ENCODE measurements at regions not wholly inside any gene's neighbourhood (a gene's known extent, or its start where the extent isn't known, plus 50 kb on each side); places are given as distances from the start of the nearest gene placed in this dataset.
A peak's percentile ranks its signal among the peaks of the same experiment; 100 is the strongest.
"Not testable (repeated sequence)": the region's sequence is repeated elsewhere in the genome, so short reads cannot be mapped to it uniquely, and the experiment has no call there.

DNA sequence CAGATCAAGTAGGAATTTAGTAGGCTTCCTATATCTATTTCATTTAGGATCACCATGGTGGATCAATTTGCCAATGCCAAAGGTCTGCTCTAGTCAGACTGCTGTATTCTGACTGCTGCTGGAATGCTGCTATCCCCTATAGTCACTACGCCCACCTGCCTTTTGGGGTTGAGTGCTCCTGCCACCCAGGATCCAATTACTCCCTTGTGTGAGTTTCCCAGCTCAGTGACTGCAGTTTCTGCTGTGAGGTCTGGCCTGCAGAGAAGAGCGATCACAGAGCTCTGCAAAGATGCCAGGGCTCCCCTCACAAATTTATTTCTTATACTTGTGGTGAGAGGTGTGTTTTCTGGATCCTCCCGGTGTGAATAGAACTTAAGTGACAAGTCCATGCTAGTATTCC is 88.1 kb upstream of the FOXI2 start:
- no peak overlapping the region for H3K27ac ChIP-seq
- ATAC-seq (no peak), DNase-seq (no peak)
- TF ChIP-seq, protein P1, sequence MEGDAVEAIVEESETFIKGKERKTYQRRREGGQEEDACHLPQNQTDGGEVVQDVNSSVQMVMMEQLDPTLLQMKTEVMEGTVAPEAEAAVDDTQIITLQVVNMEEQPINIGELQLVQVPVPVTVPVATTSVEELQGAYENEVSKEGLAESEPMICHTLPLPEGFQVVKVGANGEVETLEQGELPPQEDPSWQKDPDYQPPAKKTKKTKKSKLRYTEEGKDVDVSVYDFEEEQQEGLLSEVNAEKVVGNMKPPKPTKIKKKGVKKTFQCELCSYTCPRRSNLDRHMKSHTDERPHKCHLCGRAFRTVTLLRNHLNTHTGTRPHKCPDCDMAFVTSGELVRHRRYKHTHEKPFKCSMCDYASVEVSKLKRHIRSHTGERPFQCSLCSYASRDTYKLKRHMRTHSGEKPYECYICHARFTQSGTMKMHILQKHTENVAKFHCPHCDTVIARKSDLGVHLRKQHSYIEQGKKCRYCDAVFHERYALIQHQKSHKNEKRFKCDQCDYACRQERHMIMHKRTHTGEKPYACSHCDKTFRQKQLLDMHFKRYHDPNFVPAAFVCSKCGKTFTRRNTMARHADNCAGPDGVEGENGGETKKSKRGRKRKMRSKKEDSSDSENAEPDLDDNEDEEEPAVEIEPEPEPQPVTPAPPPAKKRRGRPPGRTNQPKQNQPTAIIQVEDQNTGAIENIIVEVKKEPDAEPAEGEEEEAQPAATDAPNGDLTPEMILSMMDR (IDR thresholded peaks at IDR 0.05), result no peak
- H3K9me3 ChIP-seq, result no peaks in the 10 kb centered on the region
- intact Hi-C loops (cut with DNase I), result no loop called here
- H3K4me1 ChIP-seq, result no peaks in the 10 kb centered on the region
- no peak overlapping the region for H3K4me3 ChIP-seq
- H3K27me3 ChIP-seq, result no peaks in the 10 kb centered on the region
- no peaks in the 10 kb centered on the region for H3K36me3 ChIP-seq

DNA sequence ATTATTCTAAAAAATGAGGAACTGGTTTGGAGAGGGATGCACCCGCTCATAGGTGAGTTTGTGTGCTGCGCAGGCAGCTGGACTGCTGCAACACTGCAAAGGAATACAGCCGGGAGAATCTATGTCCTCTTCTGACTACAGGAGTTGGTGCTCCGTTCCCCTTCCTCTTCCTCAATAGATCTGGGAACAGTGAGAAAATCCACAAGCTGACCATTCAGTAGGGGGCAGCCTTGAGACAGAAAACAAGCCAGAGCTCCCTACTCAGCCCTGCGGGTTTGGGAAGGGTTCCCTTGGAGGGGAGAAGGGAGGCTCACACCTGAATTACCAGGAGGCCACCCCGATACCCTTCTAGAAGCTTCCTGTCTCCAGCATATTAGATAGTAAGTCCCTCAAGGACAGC is 87.3 kb upstream of the FOXI2 start:
- H3K4me1 ChIP-seq, result no peaks in the 10 kb centered on the region
- no peak overlapping the region for H3K27ac ChIP-seq
- no peak overlapping the region for H3K4me3 ChIP-seq
- DNase-seq (peak in 1 of 4 donors; percentile 1), ATAC-seq (peak; percentile 75)
- intact Hi-C loops (cut with DNase I), result no loop called here
- TF ChIP-seq, protein P1 (IDR thresholded peaks at IDR 0.05), result no peak
- H3K27me3 ChIP-seq, result no peaks in the 10 kb centered on the region
- H3K36me3 ChIP-seq, result no peaks in the 10 kb centered on the region
- H3K9me3 ChIP-seq, result no peaks in the 10 kb centered on the region

DNA sequence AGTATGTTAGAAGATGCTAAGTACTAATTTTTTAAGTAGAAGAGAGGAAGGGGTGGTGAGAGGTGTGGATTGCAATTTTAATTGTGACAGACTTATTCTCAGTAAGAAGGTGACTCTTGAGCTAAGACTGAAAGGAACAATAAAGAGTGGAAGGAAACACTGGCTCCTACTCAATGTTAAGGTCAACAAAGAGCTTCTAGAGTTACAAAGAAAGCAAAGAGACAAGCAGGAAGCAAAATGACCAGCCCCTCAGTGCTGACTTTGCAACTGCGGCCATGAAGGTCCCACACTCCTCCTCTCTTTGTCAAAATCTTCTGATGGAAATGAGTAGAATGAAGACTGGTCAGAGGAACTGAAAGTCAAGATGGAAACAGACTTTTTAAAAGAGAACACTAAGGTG is 79.9 kb upstream of the FOXI2 start:
- Histone ChIP-seq H3K27me3 (no peaks in the 10 kb centered on the region), H3K4me1 (no peaks in the 10 kb centered on the region), H3K36me3 (no peaks in the 10 kb centered on the region), H3K4me3 (no peak overlapping the region), H3K9me3 (no peaks in the 10 kb centered on the region), H3K27ac (no peak overlapping the region)
- DNase-seq (no peak), ATAC-seq (no peak)
- TF ChIP-seq, protein P1 (IDR thresholded peaks at IDR 0.05), result no peak
- intact Hi-C loops (cut with DNase I), result no loop called here

DNA sequence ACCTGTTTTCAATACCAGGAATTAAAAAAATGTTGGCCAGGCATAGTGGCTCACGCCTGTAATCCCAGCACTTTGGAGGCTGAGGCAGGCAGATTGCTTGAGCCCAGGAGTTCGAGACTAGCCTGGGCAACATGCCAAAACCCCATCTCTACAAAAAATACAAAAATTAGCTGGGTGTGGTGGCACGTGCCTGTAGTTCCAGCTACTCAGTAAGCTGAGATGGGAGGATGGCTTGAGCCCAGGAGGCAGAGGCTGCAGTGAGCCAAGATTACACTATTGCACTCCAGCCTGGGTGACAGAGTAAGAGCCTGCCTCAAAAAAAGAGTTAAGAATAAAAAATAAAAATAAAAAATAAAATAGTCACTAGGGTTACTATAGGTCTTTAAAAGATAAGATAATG is 60.6 kb upstream of the FOXI2 start:
- H3K27ac ChIP-seq; intact Hi-C loops (cut with DNase I); H3K4me3 ChIP-seq; H3K27me3 ChIP-seq; ATAC-seq; H3K4me1 ChIP-seq; H3K36me3 ChIP-seq; DNase-seq; H3K9me3 ChIP-seq: not testable (repeated sequence)

- Histone ChIP-seq H3K4me1 (no peaks in the 10 kb centered on the region), H3K27ac (no peak overlapping the region), H3K4me3 (no peak overlapping the region), H3K36me3 (no peaks in the 10 kb centered on the region), H3K27me3 (no peaks in the 10 kb centered on the region), H3K9me3 (no peaks in the 10 kb centered on the region)
- no peak for DNase-seq
- TF ChIP-seq, protein P1 (IDR thresholded peaks at IDR 0.05), result no peak
- intact Hi-C loops (cut with DNase I), result no loop called here
- ATAC-seq, result no peak
Measured at GRCh38 chr10:127678091-127678490, 58.9 kb upstream of the FOXI2 start.

GRCh38 chr10:127679642-127680255 is 57.2 kb upstream of the FOXI2 start:
- H3K9me3 ChIP-seq, result no peaks in the 10 kb centered on the region
- ATAC-seq (peak; percentile 18), DNase-seq (no peak)
- H3K27ac ChIP-seq, result no peak overlapping the region
- no peaks in the 10 kb centered on the region for H3K36me3 ChIP-seq
- TF ChIP-seq, protein P1 (IDR thresholded peaks at IDR 0.05), result peak in 1 of 2 donors; percentile 18
- intact Hi-C loops (cut with DNase I), result no loop called here
- H3K4me3 ChIP-seq, result no peak overlapping the region
- H3K4me1 ChIP-seq, result no peaks in the 10 kb centered on the region
- no peaks in the 10 kb centered on the region for H3K27me3 ChIP-seq

All from left lung (tissue), 4 donors.